ENCODE measurements at regions not wholly inside any gene's neighbourhood (a gene's known extent, or its start where the extent isn't known, plus 50 kb on each side); places are given as distances from the start of the nearest gene placed in this dataset.

- H2AFZ ChIP-seq (ENCODE audit: low read length) = peak overlapping the region; percentile 57; the same call in 1 of the 2 replicates
- no peaks in the 10 kb centered on the region for H3K79me2 ChIP-seq (ENCODE audit: control insufficient read depth in 1 of 2, insufficient read depth in 2 of 2, low read length in 2 of 2)
- no peaks in the 10 kb centered on the region for H4K20me1 ChIP-seq (replicated peaks in 1 of 2; ENCODE audit: control insufficient read depth in 1 of 2, insufficient read depth in 2 of 2, low read length in 2 of 2)
- DNase-seq (ENCODE audit: low read depth in 1 of 2, low spot score in 2 of 2) (no peak), FAIRE-seq (no peak)
- 74% methylated on average over 1 of the region's 1 CpG; no CpG with 5 or more reads in 1 of the 2 experiments for WGBS, 2 experiments (ENCODE audit: extremely low coverage in 1 of 2, insufficient coverage in 1 of 2, insufficient read length in 1 of 2, insufficient replicate concordance in 2 of 2, low coverage in 1 of 2, low lambda C conversion rate in 2 of 2, missing lambda C conversion rate in 1 of 2)
- H3K14ac ChIP-seq (ENCODE audit: insufficient read length) = no peak overlapping the region
- H3K23ac ChIP-seq (ENCODE audit: insufficient read length) = no peak overlapping the region
- H2BK120ac ChIP-seq (replicated peaks; ENCODE audit: low read depth, low read length) = no peak overlapping the region
- no peaks in the 10 kb centered on the region for H3K23me2 ChIP-seq (ENCODE audit: low read depth, low read length)
- H3K56ac ChIP-seq (replicated peaks; ENCODE audit: insufficient read length, low read depth, low read length) = no peak overlapping the region
- no peaks in the 10 kb centered on the region for H3K27me3 ChIP-seq (replicated peaks in 1 of 4; ENCODE audit: control insufficient read depth in 3 of 4, extremely low read depth in 1 of 4, insufficient read depth in 3 of 4, low read length in 3 of 4)
- no peak overlapping the region for H3K4me2 ChIP-seq (ENCODE audit: insufficient read depth in 1 of 2, low read depth in 2 of 2, low read length in 2 of 2)
- H3K36me3 ChIP-seq (ENCODE audit: control insufficient read depth in 2 of 4, insufficient read depth in 4 of 4, low read length in 3 of 4) = no peaks in the 10 kb centered on the region
- H3K27ac ChIP-seq (ENCODE audit: low read depth, low read length) = no peak overlapping the region
- H3K4ac ChIP-seq (replicated peaks; ENCODE audit: insufficient read length, low read depth, low read length) = no peak overlapping the region
- no peaks in the 10 kb centered on the region for H3K79me1 ChIP-seq (ENCODE audit: low read depth, low read length)
- TF ChIP-seq POU5F1 (IDR thresholded peaks at IDR 0.05; ENCODE audit: low read depth, low read length) (no peak), SIN3A (conservative IDR thresholded peaks at IDR 0.05 in 1 of 2, IDR thresholded peaks at IDR 0.05 in 1 of 2; ENCODE audit: low read depth in 1 of 2, low read length in 2 of 2) (no peak), BCL11A (IDR thresholded peaks at IDR 0.05; ENCODE audit: low read depth in 2 of 2, low read length in 2 of 2) (no peak), KDM4A (IDR thresholded peaks at IDR 0.05; ENCODE audit: low read depth, low read length, severe bottlenecking) (no peak), TAF1 (IDR thresholded peaks at IDR 0.05; ENCODE audit: low read depth, low read length) (no peak), SAP30 (IDR thresholded peaks at IDR 0.05; ENCODE audit: insufficient read depth, insufficient replicate concordance, low read length) (no peak), MAFK (IDR thresholded peaks at IDR 0.05; ENCODE audit: low read depth, low read length) (no peak), CBX8 (IDR thresholded peaks at IDR 0.05; ENCODE audit: borderline replicate concordance, low read depth, low read length) (no peak), CTBP2 (IDR thresholded peaks at IDR 0.05; ENCODE audit: borderline replicate concordance, insufficient read depth, insufficient read length, low read length) (no peak), KDM1A (IDR thresholded peaks at IDR 0.05; ENCODE audit: borderline replicate concordance, low read length) (no peak)
- no peak overlapping the region for H2BK20ac ChIP-seq (ENCODE audit: low read length)
- H3K4me1 ChIP-seq (replicated peaks in 1 of 4; ENCODE audit: control insufficient read depth in 3 of 4, insufficient read depth in 4 of 4, low read length in 3 of 4) = 0 out of 7 replicates have a peak, but pooled peaks cover 0 to 4% (median 0%) of the 10 kb centered on the region in 4 experiments
- no peaks in the 10 kb centered on the region for H3K9me3 ChIP-seq (ENCODE audit: insufficient read depth in 2 of 2, low read depth in 1 of 2, low read length in 1 of 2)
- ChIA-PET POLR2A (ENCODE audit: partially characterized antibody) (no interaction called here), CTCF (ENCODE audit: partially characterized antibody) (no interaction called here)
- H4K5ac ChIP-seq (ENCODE audit: insufficient read length, low read depth, low read length) = no peak overlapping the region
- H2AK5ac ChIP-seq (ENCODE audit: low read depth, low read length) = no peak overlapping the region
- no peak overlapping the region for H2BK12ac ChIP-seq (ENCODE audit: low read depth, low read length)
- no peak overlapping the region for H3K9ac ChIP-seq (replicated peaks in 1 of 4; ENCODE audit: extremely low read depth in 1 of 4, low read depth in 3 of 4, low read length in 3 of 4)
- H4K91ac ChIP-seq (replicated peaks; ENCODE audit: insufficient read length, low read length) = no peak overlapping the region
- H2BK5ac ChIP-seq (ENCODE audit: low read depth, low read length) = no peak overlapping the region
- no peak overlapping the region for H4K8ac ChIP-seq (ENCODE audit: extremely low read depth, insufficient read depth, low read length)
- H3K18ac ChIP-seq (ENCODE audit: extremely low read depth, low read length) = no peak overlapping the region
- H2BK15ac ChIP-seq (ENCODE audit: low read length) = no peak overlapping the region
- no peak overlapping the region for H3K4me3 ChIP-seq (ENCODE audit: extremely low read depth in 1 of 4, insufficient read depth in 2 of 4, low read depth in 3 of 4, low read length in 4 of 4)
Measured at GRCh38 chr7:52843436-52843835, 192.0 kb upstream of the POM121L12 start.

All from H1 (cell line).